Heart left ventricle (tissue), 13 donors: ENCODE measurements at regions not wholly inside any gene's neighbourhood (a gene's known extent, or its start where the extent isn't known, plus 50 kb on each side); places are given as distances from the start of the nearest gene placed in this dataset.

Experiments
- POLR2A ChIP-seq, 2 donors: fragments of 450-650 bp; IDR thresholded peaks; one replicate each; pipeline ENCODE4 v1.6.1; 2017; ENCODE audit warnings: antibody characterized with exemption in 2 of 2, mild to moderate bottlenecking in 2 of 2, moderate library complexity in 2 of 2
- TF ChIP-seq, protein P1 (sequence below), 12 donors: fragments of 200-600 bp; sonication (generic) in 4 of 12; IDR thresholded peaks; one replicate each; pipeline versions ENCODE4 v1.5.0 to v1.8.0; 2018 to 2022; ENCODE audit warnings: antibody characterized with exemption in 12 of 12, mild to moderate bottlenecking in 5 of 12
- donor health status: ischemic (EF 13 %, LVEDD 7.1; RV severe dilation, severe dysfunction).
- donor health status: DM: no; HTN: yes; CAD: no.
- donor health status: DM: no; HTN: no; CAD: no.
- donor health status: ischemic (EF 25% LVEDD 6.9; RV normal size, moderate dysfunction).
- donor health status: ischemic (EF 25% LVEDD 5.7; RV mildly dilated, moderate dysfunction).
- donor health status: ischemic (EF 35%, LVEDD 5.7; RV mildly dilated, moderate dysfunction).
- donor health status: nonischemic (EF 11% LVEDD 7.7; RV severe dilation, severe dysfunction).
- donor health status: DM: yes; HTN: yes; CAD: no.
- donor health status: PGD.
- donor health status: ischemic (EF 29% LVEDD 5.4; RV normal size, mild dysfunction).
- donor health status: nonischemic (EF 23%, LVEDD 6.1; RV moderate dilation, normal function).

DNA sequence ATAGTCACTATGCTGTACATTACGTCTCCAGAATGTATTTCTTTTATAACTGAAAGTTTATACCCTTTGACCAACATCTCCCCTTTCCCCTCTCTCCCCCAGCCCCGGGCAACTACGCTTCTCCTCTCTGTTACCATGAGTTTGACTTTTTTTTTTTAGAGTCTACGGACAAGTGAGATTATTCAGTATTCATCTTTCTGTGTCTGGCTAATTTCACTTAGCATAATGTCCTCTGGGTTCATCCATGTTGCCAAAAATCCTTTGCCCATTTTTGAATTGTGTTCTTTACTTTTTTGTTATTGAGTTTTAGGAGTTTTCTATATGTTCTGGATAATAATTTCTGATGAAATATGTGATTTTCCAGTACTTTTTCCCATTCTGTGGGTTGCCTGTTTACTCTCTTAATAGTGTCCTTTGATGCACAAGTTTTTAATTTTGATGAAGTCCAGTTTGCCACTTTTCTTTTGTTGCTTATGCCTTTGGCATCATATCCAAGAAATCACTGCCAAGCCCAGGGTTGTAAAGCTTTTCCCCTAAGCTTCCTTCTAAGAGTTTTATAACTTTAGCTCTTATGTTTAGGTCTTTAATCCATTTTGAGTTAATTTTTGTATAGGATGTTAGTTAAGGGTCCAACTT, 126.7 kb upstream of the NSMCE3 start:
- TF ChIP-seq, protein P1, sequence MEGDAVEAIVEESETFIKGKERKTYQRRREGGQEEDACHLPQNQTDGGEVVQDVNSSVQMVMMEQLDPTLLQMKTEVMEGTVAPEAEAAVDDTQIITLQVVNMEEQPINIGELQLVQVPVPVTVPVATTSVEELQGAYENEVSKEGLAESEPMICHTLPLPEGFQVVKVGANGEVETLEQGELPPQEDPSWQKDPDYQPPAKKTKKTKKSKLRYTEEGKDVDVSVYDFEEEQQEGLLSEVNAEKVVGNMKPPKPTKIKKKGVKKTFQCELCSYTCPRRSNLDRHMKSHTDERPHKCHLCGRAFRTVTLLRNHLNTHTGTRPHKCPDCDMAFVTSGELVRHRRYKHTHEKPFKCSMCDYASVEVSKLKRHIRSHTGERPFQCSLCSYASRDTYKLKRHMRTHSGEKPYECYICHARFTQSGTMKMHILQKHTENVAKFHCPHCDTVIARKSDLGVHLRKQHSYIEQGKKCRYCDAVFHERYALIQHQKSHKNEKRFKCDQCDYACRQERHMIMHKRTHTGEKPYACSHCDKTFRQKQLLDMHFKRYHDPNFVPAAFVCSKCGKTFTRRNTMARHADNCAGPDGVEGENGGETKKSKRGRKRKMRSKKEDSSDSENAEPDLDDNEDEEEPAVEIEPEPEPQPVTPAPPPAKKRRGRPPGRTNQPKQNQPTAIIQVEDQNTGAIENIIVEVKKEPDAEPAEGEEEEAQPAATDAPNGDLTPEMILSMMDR (IDR thresholded peaks at IDR 0.05) = no peak
- TF ChIP-seq POLR2A (IDR thresholded peaks at IDR 0.05) = no peak
